OCI-LY7 (cell line): ENCODE measurements at regions not wholly inside any gene's neighbourhood (a gene's known extent, or its start where the extent isn't known, plus 50 kb on each side); places are given as distances from the start of the nearest gene placed in this dataset.

Experiments used
- BruUV-seq: library from RNA; stranded (reverse); fragments of 400-500 nt; replicated peaks from 2 replicates; lab custom pipeline; 2021; lab: Mats Ljungman, UMichigan
- CTCF ChIA-PET: fragments of 300-600 bp; sonication (Branson Sonifier 250); formaldehyde crosslinking; loops from one replicate; lab custom pipeline; 2022; ENCODE audit warnings: antibody characterized with exemption; ENCODE audit not compliant: unreplicated experiment; lab: Charles Lee
- POLR2A ChIA-PET: fragments of 300-600 bp; sonication (Branson Sonifier 250); formaldehyde crosslinking; loops from one replicate; lab custom pipeline; 2022; ENCODE audit warnings: antibody characterized with exemption; lab: Charles Lee
- DNase-seq: peaks from one replicate; pipeline ENCODE4 v3.0.0-alpha.2; 2015; ENCODE audit warnings: low spot score
- H2AFZ ChIP-seq: fragments of 200-600 bp; sonication (generic), shearing (Covaris generic); 2 replicates; pipeline ENCODE4 v1.6.1; 2014; ENCODE audit warnings: mild to moderate bottlenecking, antibody characterized with exemption, low read length, moderate library complexity
- H3K27ac ChIP-seq: fragments of 200-600 bp; sonication (generic); 2 replicates; pipeline ENCODE4 v1.5.1; 2014; ENCODE audit warnings: mixed run types, low read depth, mild to moderate bottlenecking, moderate library complexity, low read length, inconsistent platforms; ENCODE audit not compliant: poor library complexity, severe bottlenecking
- H3K36me3 ChIP-seq: fragments of 200-600 bp; sonication (generic); 2 replicates; pipeline ENCODE4 v1.6.1; 2014; ENCODE audit warnings: mild to moderate bottlenecking, antibody characterized with exemption, low read length, moderate library complexity, mixed read lengths; ENCODE audit not compliant: insufficient read depth
- H3K4me1 ChIP-seq: fragments of 200-600 bp; sonication (generic); 2 replicates; pipeline ENCODE4 v1.5.1; 2014; ENCODE audit warnings: mild to moderate bottlenecking, low read length; ENCODE audit not compliant: insufficient read depth, poor library complexity, severe bottlenecking
- H3K4me2 ChIP-seq: fragments of 200-600 bp; sonication (generic); 2 replicates; pipeline ENCODE4 v1.6.1; 2014; ENCODE audit warnings: mild to moderate bottlenecking, low read length
- H3K4me3 ChIP-seq: fragments of 200-600 bp; sonication (generic); 2 replicates; pipeline ENCODE4 v1.5.1; 2014; ENCODE audit warnings: mild to moderate bottlenecking, low read depth, low read length; ENCODE audit not compliant: poor library complexity, severe bottlenecking
- H3K79me2 ChIP-seq: fragments of 200-600 bp; sonication (generic); 2 replicates; pipeline ENCODE4 v1.6.1; 2016; ENCODE audit warnings: low read depth, mild to moderate bottlenecking, low read length, moderate library complexity, mixed read lengths; ENCODE audit not compliant: insufficient read depth
- H3K9me2 ChIP-seq: fragments of 200-600 bp; sonication (generic); 2 replicates; pipeline ENCODE4 v1.6.1; 2016; ENCODE audit warnings: mild to moderate bottlenecking, low read length, mixed read lengths; ENCODE audit not compliant: insufficient read depth
- H3K9me3 ChIP-seq: fragments of 200-600 bp; sonication (generic); 2 replicates; pipeline ENCODE4 v1.6.1; 2014; ENCODE audit warnings: mild to moderate bottlenecking, mixed run types, low read length, mixed read lengths
- H4K20me1 ChIP-seq: fragments of 200-600 bp; sonication (generic); 2 replicates; pipeline ENCODE4 v1.6.1; 2014; ENCODE audit warnings: mild to moderate bottlenecking, antibody characterized with exemption, low read length, moderate library complexity, mixed read lengths; ENCODE audit not compliant: insufficient read depth
- EZH2phosphoT487 ChIP-seq: fragments of 200-600 bp; sonication (generic); IDR thresholded peaks from 2 replicates; pipeline ENCODE4 v1.6.1; 2018; ENCODE audit warnings: low read depth, borderline replicate concordance, mild to moderate bottlenecking, mixed run types, antibody characterized with exemption, low read length, moderate library complexity, mixed read lengths
- intact Hi-C: fragments of 100-400 bp; cut with micrococcal nuclease; formaldehyde crosslinking; loops from one replicate; pipeline ENCODE4 v1.10.0; 2022; ENCODE audit not compliant: unreplicated experiment
- TF ChIP-seq, protein P1 (sequence below): fragments of 200-600 bp; sonication (generic); conservative IDR thresholded peaks from 2 replicates; pipeline ENCODE4 v1.5.1; 2014; ENCODE audit warnings: mild to moderate bottlenecking, antibody characterized with exemption, low read length, moderate library complexity, mixed read lengths

DNA sequence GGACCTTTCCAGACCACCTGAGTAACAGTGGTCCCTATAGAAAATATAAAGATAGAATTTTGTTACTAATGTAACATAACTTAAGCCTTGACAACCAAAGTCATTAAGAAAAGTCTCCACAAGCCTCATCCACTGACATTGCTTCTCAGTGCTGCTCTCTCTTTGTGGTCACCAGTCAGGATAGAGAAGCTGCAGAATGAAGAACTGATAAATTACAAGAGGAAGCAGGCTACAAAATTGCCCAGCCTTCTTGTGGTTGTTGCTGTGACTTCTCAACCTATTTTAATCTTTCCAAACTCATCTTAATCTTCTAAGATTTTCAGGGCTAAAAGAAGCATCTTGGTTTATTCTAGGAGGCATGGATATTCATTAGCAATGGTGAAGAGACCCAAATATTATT lies 343.8 kb downstream of the MZT1 start:
- Histone ChIP-seq H2AFZ (no peak overlapping the region), H3K4me1 (no peaks in the 10 kb centered on the region), H3K79me2 (no peaks in the 10 kb centered on the region), H3K4me2 (no peak overlapping the region), H3K9me2 (no peaks in the 10 kb centered on the region), H4K20me1 (no peaks in the 10 kb centered on the region), H3K9me3 (no peaks in the 10 kb centered on the region), H3K27ac (no peak overlapping the region), H3K36me3 (no peaks in the 10 kb centered on the region), H3K4me3 (no peak overlapping the region)
- intact Hi-C loops: no loop called here
- no TSS peak for BruUV-seq
- ChIA-PET POLR2A (interaction anchor here (1.3 kb wide), 1 partner anchor 8 kb away, joined by 3 read pairs; no protein-coding TSS in a partner anchor), CTCF (no interaction called here)
- DNase-seq: no peak
- TF ChIP-seq, protein P1, sequence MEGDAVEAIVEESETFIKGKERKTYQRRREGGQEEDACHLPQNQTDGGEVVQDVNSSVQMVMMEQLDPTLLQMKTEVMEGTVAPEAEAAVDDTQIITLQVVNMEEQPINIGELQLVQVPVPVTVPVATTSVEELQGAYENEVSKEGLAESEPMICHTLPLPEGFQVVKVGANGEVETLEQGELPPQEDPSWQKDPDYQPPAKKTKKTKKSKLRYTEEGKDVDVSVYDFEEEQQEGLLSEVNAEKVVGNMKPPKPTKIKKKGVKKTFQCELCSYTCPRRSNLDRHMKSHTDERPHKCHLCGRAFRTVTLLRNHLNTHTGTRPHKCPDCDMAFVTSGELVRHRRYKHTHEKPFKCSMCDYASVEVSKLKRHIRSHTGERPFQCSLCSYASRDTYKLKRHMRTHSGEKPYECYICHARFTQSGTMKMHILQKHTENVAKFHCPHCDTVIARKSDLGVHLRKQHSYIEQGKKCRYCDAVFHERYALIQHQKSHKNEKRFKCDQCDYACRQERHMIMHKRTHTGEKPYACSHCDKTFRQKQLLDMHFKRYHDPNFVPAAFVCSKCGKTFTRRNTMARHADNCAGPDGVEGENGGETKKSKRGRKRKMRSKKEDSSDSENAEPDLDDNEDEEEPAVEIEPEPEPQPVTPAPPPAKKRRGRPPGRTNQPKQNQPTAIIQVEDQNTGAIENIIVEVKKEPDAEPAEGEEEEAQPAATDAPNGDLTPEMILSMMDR: no peak
- no peak for TF ChIP-seq EZH2phosphoT487

DNA sequence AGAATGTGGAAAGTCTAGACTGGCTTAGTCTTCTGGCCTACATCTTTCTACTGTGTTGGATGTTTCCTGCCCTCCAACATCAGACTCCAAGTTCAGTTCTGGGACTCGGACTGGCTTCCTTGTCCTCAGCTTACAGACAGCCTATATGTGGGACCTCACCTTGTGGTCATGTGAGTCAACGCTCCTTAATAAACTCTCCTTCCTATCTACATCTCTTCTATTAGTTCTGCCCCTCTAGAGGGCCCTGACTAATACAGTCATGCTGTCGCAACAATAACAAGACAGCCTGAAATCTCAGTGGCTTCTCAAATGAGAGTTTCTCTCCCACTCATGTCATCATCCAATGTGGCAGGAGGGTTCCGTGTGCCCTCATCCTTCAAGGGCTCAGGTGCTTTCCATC lies 347.8 kb downstream of the MZT1 start:
- no peaks in the 10 kb centered on the region for H3K9me2 ChIP-seq
- BruUV-seq: no TSS peak
- ChIA-PET CTCF (no interaction called here), POLR2A (no interaction called here)
- H3K36me3 ChIP-seq: no peaks in the 10 kb centered on the region
- H2AFZ ChIP-seq: no peak overlapping the region
- H3K4me3 ChIP-seq: no peak overlapping the region
- H3K4me1 ChIP-seq: no peaks in the 10 kb centered on the region
- DNase-seq: no peak
- no peak overlapping the region for H3K27ac ChIP-seq
- no peaks in the 10 kb centered on the region for H3K9me3 ChIP-seq
- no peaks in the 10 kb centered on the region for H4K20me1 ChIP-seq
- intact Hi-C loops: no loop called here
- H3K79me2 ChIP-seq: no peaks in the 10 kb centered on the region
- no peak overlapping the region for H3K4me2 ChIP-seq
- TF ChIP-seq EZH2phosphoT487: no peak
- TF ChIP-seq, protein P1: no peak

DNA sequence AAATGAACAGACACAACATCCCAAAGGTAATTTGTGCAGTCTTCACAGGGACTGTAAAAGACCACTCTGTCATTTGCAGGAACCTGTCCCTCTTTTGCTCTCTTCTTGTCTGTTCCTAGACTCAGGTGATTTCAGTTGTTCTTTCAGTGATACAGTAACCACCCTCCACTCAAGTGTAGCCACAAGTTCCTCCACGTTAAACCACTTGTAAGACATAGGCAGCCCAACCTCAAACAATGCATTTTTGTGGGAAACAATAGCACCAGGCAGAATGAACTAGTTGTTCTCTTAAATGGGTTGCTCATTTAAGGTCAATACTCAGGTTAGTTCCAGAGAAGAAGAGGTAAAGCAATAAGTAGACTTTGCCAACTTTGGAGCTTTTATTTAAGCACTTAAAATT lies 359.4 kb downstream of the MZT1 start:
- intact Hi-C loops: no loop called here
- Histone ChIP-seq H3K4me2 (no peak overlapping the region), H3K79me2 (no peaks in the 10 kb centered on the region), H3K27ac (no peak overlapping the region), H3K9me3 (no peaks in the 10 kb centered on the region), H2AFZ (no peak overlapping the region), H3K9me2 (no peaks in the 10 kb centered on the region), H3K36me3 (no peaks in the 10 kb centered on the region), H4K20me1 (no peaks in the 10 kb centered on the region), H3K4me1 (no peaks in the 10 kb centered on the region), H3K4me3 (no peak overlapping the region)
- TF ChIP-seq, protein P1: no peak
- no peak for TF ChIP-seq EZH2phosphoT487
- CTCF ChIA-PET: no interaction called here
- no peak for DNase-seq
- POLR2A ChIA-PET: no interaction called here
- BruUV-seq: no TSS peak
